T-cell (primary cell): ENCODE measurements at regions not wholly inside any gene's neighbourhood (a gene's known extent, or its start where the extent isn't known, plus 50 kb on each side); places are given as distances from the start of the nearest gene placed in this dataset.
"Not testable (repeated sequence)": the region's sequence is repeated elsewhere in the genome, so short reads cannot be mapped to it uniquely, and the experiment has no call there.

Experiments
- ATAC-seq, 4 experiments: fragments of 200-7000 bp in 3 of 4; fragments of 150-1000 bp in 1 of 4; cut with Tn5 transposase; replicated peaks in 1 of 4; 1 replicate in 3 of 4; 2 replicates in 1 of 4; pipeline ENCODE4 v1.10.0; 2021; ENCODE audit warnings: moderate library complexity in 3 of 4, mild to moderate bottlenecking in 2 of 4, moderate number of reproducible peaks in 1 of 4
- CTCF ChIA-PET, 2 donors: fragments of 300-600 bp; sonication (Branson Sonifier 250); formaldehyde crosslinking; loops; one replicate each; lab custom pipeline; 2022; ENCODE audit warnings: antibody characterized with exemption in 2 of 2; lab: Charles Lee
- POLR2A ChIA-PET, 2 donors: fragments of 300-600 bp; sonication (Branson Sonifier 250); formaldehyde crosslinking; loops; one replicate each; lab custom pipeline; 2022; ENCODE audit warnings: antibody characterized with exemption in 2 of 2; lab: Charles Lee
- DNase-seq, 35 experiments: peaks; one replicate each; pipeline versions ENCODE4 v3.0.0 to v3.0.0-alpha.2; 2013 to 2023
- H3K27ac ChIP-seq: one replicate; pipeline ENCODE4 v1.5.1; 2013; ENCODE audit warnings: low read length
- H3K27me3 ChIP-seq, 2 experiments: replicated peaks in 1 of 2; 1 replicate in 1 of 2; 2 replicates in 1 of 2; pipeline versions ENCODE4 v1.6.1 to v1.7.0; 2013; ENCODE audit warnings: low read length in 1 of 2, mixed read lengths in 1 of 2; ENCODE audit not compliant: control insufficient read depth in 2 of 2, insufficient read depth in 2 of 2; ENCODE audit errors: extremely low read depth in 1 of 2
- H3K36me3 ChIP-seq, 2 donors: 1 replicate in 1 of 2; 2 replicates in 1 of 2; pipeline versions ENCODE4 v1.6.1 to v1.7.0; 2013; ENCODE audit warnings: low read length in 1 of 2; ENCODE audit not compliant: control insufficient read depth in 2 of 2, insufficient read depth in 1 of 2; ENCODE audit errors: extremely low read depth in 1 of 2
- H3K4me1 ChIP-seq, 2 experiments: 1 replicate in 1 of 2; 2 replicates in 1 of 2; pipeline versions ENCODE4 v1.6.1 to v1.7.0; 2013; ENCODE audit warnings: low read length in 2 of 2, mixed read lengths in 1 of 2; ENCODE audit not compliant: insufficient read depth in 2 of 2, control insufficient read depth in 1 of 2; ENCODE audit errors: extremely low read depth in 1 of 2
- H3K4me3 ChIP-seq, 2 donors: 1 replicate in 1 of 2; 2 replicates in 1 of 2; pipeline versions ENCODE4 v1.5.1 to v1.7.0; 2013; ENCODE audit warnings: mild to moderate bottlenecking in 2 of 2, low read length in 1 of 2, moderate library complexity in 1 of 2; ENCODE audit not compliant: control insufficient read depth in 1 of 2; ENCODE audit errors: extremely low read depth in 1 of 2
- H3K9me3 ChIP-seq: 2 replicates; pipeline ENCODE4 v1.7.0; 2013
- H3K27ac Mint-ChIP-seq, 2 donors: one replicate each; pipeline ENCODE4 v1.8.0; 2020 to 2021; ENCODE audit warnings: mild to moderate bottlenecking in 2 of 2, mixed read lengths in 2 of 2
- H3K27me3 Mint-ChIP-seq, 2 donors: one replicate each; pipeline ENCODE4 v1.8.0; 2021 to 2022; ENCODE audit warnings: mixed read lengths in 2 of 2
- H3K36me3 Mint-ChIP-seq: one replicate; pipeline ENCODE4 v1.8.0; 2021; ENCODE audit warnings: mixed read lengths
- H3K4me1 Mint-ChIP-seq, 3 donors: one replicate each; pipeline ENCODE4 v1.8.0; 2020 to 2022; ENCODE audit warnings: mixed read lengths in 3 of 3, mild to moderate bottlenecking in 1 of 3
- H3K4me3 Mint-ChIP-seq, 3 donors: one replicate each; pipeline ENCODE4 v1.8.0; 2020 to 2022; ENCODE audit warnings: mild to moderate bottlenecking in 3 of 3, mixed read lengths in 3 of 3, moderate library complexity in 3 of 3
- H3K9me3 Mint-ChIP-seq, 3 donors: one replicate each; pipeline ENCODE4 v1.8.0; 2020 to 2022; ENCODE audit warnings: mixed read lengths in 3 of 3
- WGBS: methylation state at CpG from one replicate; pipeline ENCODE4 v1.1.5; 2013; ENCODE audit warnings: missing lambda C conversion rate; ENCODE audit not compliant: insufficient coverage; 5-methylcytosine and 5-hydroxymethylcytosine counted together

DNA sequence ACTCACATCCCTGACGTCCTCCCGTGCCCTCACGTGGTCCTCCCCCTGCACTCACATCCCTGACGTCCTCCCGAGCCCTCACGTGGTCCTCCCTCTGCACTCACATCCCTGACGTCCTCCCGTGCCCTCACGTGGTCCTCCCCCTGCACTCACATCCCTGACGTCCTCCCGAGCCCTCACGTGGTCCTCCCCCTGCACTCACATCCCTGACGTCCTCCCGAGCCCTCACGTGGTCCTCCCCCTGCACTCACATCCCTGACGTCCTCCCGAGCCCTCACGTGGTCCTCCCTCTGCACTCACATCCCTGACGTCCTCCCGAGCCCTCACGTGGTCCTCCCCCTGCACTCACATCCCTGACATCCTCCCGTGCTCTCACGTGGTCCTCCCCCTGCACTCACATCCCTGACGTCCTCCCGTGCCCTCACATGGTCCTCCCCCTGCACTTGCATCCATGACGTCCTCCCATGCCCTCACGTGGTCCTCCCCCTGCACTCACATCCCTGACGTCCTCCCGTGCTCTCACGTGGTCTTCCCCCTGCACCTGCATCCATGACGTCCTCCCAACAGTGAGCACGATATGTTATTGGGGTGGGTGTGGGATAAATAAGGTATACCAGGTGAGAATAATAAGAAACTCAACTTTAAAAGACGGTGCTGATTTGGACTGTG, 57.0 kb upstream of the SAMD11 start:
- H3K4me1 ChIP-seq, H3K9me3 Mint-ChIP-seq, H3K9me3 ChIP-seq, H3K27ac ChIP-seq, H3K36me3 ChIP-seq, H3K4me3 Mint-ChIP-seq, H3K36me3 Mint-ChIP-seq, POLR2A ChIA-PET, DNase-seq, CTCF ChIA-PET, H3K27ac Mint-ChIP-seq, ATAC-seq, H3K4me3 ChIP-seq: not testable (repeated sequence)
- 77% methylated on average over 23 of the region's 33 CpGs for WGBS
- peaks cover 0 to 17% of the 10 kb centered on the region in 2 experiments for H3K27me3 ChIP-seq
- Mint-ChIP-seq H3K4me1 (peaks cover 0 to 14% (median 2%) of the 10 kb centered on the region in 3 donors), H3K27me3 (peaks cover 22 to 33% of the 10 kb centered on the region in 2 donors)

GRCh38 chr1:867550-867949, 56.2 kb upstream of the SAMD11 start:
- H3K36me3 Mint-ChIP-seq, H3K9me3 Mint-ChIP-seq, DNase-seq, H3K4me3 Mint-ChIP-seq, H3K9me3 ChIP-seq, CTCF ChIA-PET, H3K4me3 ChIP-seq, POLR2A ChIA-PET, H3K27ac Mint-ChIP-seq, H3K4me1 ChIP-seq, H3K27ac ChIP-seq, ATAC-seq, H3K36me3 ChIP-seq: not testable (repeated sequence)
- no CpG with 5 or more reads among the region's 4 CpGs for WGBS
- Mint-ChIP-seq H3K27me3 (peaks cover 21 to 30% of the 10 kb centered on the region in 2 donors), H3K4me1 (peaks cover 0 to 14% (median 2%) of the 10 kb centered on the region in 3 donors)
- peaks cover 0 to 17% of the 10 kb centered on the region in 2 experiments for H3K27me3 ChIP-seq

DNA sequence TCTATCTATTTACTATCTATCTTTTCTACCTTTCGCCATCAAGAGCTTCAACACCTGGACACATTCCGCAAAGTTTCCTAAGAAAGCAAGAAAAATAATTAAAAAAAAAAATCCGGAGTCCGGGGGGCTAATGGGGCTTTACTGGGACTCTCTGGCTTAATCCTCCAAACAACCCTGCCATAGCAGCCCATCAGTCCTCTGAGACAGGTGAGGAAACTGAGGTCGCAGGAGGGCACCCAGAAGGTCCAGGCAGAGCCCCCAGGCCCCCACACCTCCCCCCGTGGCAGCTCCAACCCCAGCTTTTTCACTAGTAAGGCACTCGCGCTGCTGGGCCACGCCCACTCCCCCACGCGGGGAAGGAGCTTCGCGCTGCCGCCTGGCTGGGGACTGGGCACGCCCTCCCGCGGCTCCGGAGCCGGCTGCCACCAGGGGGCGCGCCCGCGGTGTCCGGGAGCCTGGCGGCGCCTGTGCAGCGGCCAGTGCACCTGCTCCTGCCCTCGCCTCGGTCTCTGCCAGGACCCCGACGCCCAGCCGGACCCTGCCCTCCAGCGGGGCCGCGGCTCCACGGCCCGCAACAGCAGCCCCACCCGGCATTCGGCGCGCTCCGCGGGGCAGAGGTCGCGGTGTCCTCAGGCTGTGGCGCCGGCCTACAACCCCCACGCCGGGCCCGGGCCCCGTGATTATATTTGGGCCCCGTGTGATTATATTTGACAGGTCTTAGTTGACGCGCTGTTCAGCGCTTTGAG, 54.1 kb upstream of the SAMD11 start:
- POLR2A ChIA-PET, result no interaction called here
- peak; percentile 96 to 99 (median 98) for ATAC-seq
- H3K27ac Mint-ChIP-seq, result no peak overlapping the region

More for the DNA sequence above, 54.1 kb upstream of the SAMD11 start:
- 2% methylated on average over 36 of the region's 55 CpGs for WGBS
- no peaks in the 10 kb centered on the region for H3K9me3 Mint-ChIP-seq
- H3K27me3 Mint-ChIP-seq, result peaks cover 17 to 25% of the 10 kb centered on the region in 2 donors
- Histone ChIP-seq H3K27me3 (peaks cover 0 to 26% of the 10 kb centered on the region in 2 experiments), H3K9me3 (no peaks in the 10 kb centered on the region), H3K27ac (no peak overlapping the region), H3K4me1 (peaks cover 0 to 6% of the 10 kb centered on the region in 2 experiments), H3K4me3 (no peak overlapping the region), H3K36me3 (no peaks in the 10 kb centered on the region)
- H3K36me3 Mint-ChIP-seq, result no peaks in the 10 kb centered on the region
- H3K4me3 Mint-ChIP-seq, result peak overlapping the region in 1 of 3 donors; percentile 22
- CTCF ChIA-PET, result interaction anchor here in 1 of 2 donors (0.7 to 0.8 kb wide), 3 partner anchors 33 to 106 kb away, joined by 3 to 5 read pairs (median 3); no protein-coding TSS in a partner anchor
- DNase-seq, result peak; percentile 73 to 90 (median 83)
- peaks cover 0 to 14% (median 2%) of the 10 kb centered on the region in 3 donors for H3K4me1 Mint-ChIP-seq
